BJ (cell line): ENCODE measurements at regions not wholly inside any gene's neighbourhood (a gene's known extent, or its start where the extent isn't known, plus 50 kb on each side); places are given as distances from the start of the nearest gene placed in this dataset.

Experiments
- CTCF ChIA-PET: fragments of 350-600 bp; formaldehyde crosslinking; extraction: SDS; loops from one replicate; lab custom pipeline; 2021; ENCODE audit warnings: antibody characterized with exemption, inconsistent platforms; lab: Yijun Ruan, JAX
- POLR2A ChIA-PET: fragments of 300-600 bp; sonication (Branson Sonifier 250); formaldehyde crosslinking; extraction: SDS; loops from one replicate; lab custom pipeline; 2021; ENCODE audit warnings: antibody characterized with exemption; lab: Charles Lee
- DNase-seq: peaks from one replicate; pipeline ENCODE4 v3.0.0-alpha.2; 2011; ENCODE audit warnings: low read depth
- H3K27me3 ChIP-seq: 2 replicates; pipeline ENCODE4 v1.6.0; 2011; ENCODE audit warnings: low read length; ENCODE audit not compliant: control insufficient read depth, insufficient read depth
- H3K36me3 ChIP-seq: 2 replicates; pipeline ENCODE4 v1.5.1; 2011; ENCODE audit warnings: low read length; ENCODE audit not compliant: control insufficient read depth, insufficient read depth
- H3K4me3 ChIP-seq: 2 replicates; pipeline ENCODE4 v1.5.1; 2011; ENCODE audit warnings: low read depth, mild to moderate bottlenecking, control low read depth, low read length
- TF ChIP-seq, protein P1 (sequence below): IDR thresholded peaks from 2 replicates; pipeline ENCODE4 v1.5.1; 2011; ENCODE audit warnings: low read depth, mild to moderate bottlenecking, control low read depth, inconsistent platforms, low read length, moderate library complexity; ENCODE audit not compliant: insufficient read depth

DNA sequence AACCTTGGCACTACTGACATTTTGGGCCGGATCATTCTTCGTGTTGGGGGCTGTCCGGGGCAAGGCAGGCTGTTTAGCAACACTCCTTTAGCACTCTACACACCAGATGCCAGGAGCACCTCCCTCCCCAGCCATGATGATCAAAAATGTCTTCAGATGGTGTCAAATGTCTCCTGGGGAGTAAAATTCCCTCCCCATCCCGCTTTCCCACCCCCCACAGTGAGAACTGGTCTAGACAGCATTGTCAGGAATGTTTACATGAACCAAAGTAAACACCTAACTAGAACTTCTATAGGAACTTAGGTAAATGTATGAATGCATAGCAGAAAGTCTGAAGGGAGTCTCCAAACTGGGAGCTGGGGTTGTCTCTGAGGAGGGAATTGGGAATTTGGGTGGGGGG is 70.0 kb upstream of the TOP1 start:
- POLR2A ChIA-PET, result no interaction called here
- CTCF ChIA-PET, result interaction anchor here (2.6 kb wide), 1 partner anchor 12 kb away, joined by 10 read pairs; no protein-coding TSS in a partner anchor
- Histone ChIP-seq H3K27me3 (no peaks in the 10 kb centered on the region; the same call in 1 of the 2 replicates), H3K4me3 (no peak overlapping the region), H3K36me3 (no peaks in the 10 kb centered on the region)
- TF ChIP-seq, protein P1, sequence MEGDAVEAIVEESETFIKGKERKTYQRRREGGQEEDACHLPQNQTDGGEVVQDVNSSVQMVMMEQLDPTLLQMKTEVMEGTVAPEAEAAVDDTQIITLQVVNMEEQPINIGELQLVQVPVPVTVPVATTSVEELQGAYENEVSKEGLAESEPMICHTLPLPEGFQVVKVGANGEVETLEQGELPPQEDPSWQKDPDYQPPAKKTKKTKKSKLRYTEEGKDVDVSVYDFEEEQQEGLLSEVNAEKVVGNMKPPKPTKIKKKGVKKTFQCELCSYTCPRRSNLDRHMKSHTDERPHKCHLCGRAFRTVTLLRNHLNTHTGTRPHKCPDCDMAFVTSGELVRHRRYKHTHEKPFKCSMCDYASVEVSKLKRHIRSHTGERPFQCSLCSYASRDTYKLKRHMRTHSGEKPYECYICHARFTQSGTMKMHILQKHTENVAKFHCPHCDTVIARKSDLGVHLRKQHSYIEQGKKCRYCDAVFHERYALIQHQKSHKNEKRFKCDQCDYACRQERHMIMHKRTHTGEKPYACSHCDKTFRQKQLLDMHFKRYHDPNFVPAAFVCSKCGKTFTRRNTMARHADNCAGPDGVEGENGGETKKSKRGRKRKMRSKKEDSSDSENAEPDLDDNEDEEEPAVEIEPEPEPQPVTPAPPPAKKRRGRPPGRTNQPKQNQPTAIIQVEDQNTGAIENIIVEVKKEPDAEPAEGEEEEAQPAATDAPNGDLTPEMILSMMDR, result no peak
- DNase-seq, result no peak

DNA sequence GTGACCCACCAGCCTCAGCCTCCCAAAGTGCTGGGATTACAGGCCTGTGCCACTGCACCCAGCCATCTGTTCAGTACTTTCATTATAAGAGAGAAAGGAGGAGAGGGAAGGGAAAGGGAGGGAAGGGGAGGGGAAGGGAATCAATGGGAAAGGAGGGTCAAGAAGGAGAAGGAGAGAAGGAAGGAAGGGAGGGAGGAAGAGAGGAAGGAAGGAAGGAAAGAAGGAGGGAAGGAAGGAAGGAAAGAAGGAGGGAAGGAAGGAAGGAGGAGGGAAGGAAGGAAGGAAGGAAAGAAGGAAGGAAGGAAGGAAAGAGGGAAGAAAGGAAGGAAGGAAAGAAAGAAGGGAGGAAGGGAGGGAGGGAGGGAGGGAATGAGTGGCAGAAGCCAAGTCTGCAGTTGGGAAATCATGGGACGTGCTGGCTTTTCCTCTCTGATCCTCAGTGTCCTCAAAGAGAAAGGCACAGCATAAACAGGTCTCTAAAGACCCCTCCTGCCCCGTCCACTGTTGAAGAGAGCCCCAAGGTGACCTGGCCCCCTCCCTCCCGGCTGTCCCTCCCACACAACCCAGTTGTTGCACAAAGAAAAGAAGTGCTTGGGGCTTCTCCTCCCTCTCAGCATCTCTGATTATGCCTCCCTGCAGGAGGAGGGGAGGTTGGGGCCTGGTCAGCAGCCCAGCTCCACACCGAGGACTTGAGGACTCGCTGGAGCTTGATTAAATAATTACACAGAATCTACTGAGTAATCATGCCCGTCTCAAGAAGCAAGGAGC is 69.1 kb upstream of the TOP1 start:
- DNase-seq, result no peak
- TF ChIP-seq, protein P1, result no peak
- no peaks in the 10 kb centered on the region; the same call in 1 of the 2 replicates for H3K27me3 ChIP-seq
- CTCF ChIA-PET, result interaction anchor here (0.5 to 5.8 kb wide), 3 partner anchors 162 to 943 kb away, joined by 3 to 66 read pairs (median 8); no protein-coding TSS in a partner anchor
- POLR2A ChIA-PET, result no interaction called here
- H3K36me3 ChIP-seq, result no peaks in the 10 kb centered on the region
- H3K4me3 ChIP-seq, result no peak overlapping the region

DNA sequence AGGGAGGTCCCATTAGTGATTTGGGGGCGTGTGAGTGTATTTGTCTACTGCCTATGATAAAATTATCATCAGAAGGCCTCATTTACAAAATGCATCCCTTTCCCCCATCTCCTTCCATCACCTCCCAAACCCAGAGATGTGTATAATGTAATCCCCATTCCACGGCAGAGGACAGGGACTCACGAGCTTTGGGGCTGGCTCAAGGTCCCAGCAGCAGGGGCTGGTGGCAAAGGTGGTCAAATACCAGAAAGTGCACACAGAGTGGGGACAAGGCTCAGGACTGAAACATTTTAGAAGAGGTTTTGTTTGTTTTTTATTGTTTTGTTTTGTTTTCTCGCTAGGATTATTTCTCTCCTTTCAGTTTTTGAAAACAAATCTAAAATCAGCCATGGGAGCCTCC is 68.5 kb upstream of the TOP1 start:
- Histone ChIP-seq H3K4me3 (no peak overlapping the region), H3K36me3 (no peaks in the 10 kb centered on the region), H3K27me3 (no peaks in the 10 kb centered on the region; the same call in 1 of the 2 replicates)
- POLR2A ChIA-PET, result no interaction called here
- no peak for DNase-seq
- TF ChIP-seq, protein P1, result no peak
- CTCF ChIA-PET, result interaction anchor here (0.5 to 5.8 kb wide), 3 partner anchors 163 to 943 kb away, joined by 3 to 66 read pairs (median 8); no protein-coding TSS in a partner anchor

DNA sequence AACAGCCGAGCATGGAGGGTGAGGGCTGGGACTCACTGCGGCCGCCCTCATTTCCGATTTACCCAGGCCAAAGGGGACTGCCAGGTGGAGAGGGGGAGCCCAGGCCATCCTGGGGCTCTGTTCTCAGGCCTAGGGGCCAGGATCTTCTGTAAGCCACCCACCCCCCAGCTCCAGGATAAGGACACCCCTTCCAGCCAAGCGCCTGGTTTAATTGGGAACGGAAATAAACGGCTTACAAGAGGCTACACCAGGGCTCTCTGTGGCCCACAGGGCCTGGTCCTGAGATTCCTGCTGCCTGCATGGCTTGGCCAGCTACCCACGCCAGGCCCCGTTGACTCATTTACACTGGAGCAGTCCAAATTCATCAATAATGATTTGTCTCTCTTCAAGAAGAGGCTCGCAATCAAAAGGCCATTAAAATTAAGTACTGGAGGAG is 68.1 kb upstream of the TOP1 start:
- H3K4me3 ChIP-seq, result no peak overlapping the region
- no peaks in the 10 kb centered on the region for H3K36me3 ChIP-seq
- H3K27me3 ChIP-seq, result no peaks in the 10 kb centered on the region; the same call in 1 of the 2 replicates
- TF ChIP-seq, protein P1, result no peak
- ChIA-PET POLR2A (no interaction called here), CTCF (interaction anchor here (0.5 to 5.8 kb wide), 3 partner anchors 163 to 944 kb away, joined by 3 to 66 read pairs (median 8); no protein-coding TSS in a partner anchor)
- no peak for DNase-seq

DNA sequence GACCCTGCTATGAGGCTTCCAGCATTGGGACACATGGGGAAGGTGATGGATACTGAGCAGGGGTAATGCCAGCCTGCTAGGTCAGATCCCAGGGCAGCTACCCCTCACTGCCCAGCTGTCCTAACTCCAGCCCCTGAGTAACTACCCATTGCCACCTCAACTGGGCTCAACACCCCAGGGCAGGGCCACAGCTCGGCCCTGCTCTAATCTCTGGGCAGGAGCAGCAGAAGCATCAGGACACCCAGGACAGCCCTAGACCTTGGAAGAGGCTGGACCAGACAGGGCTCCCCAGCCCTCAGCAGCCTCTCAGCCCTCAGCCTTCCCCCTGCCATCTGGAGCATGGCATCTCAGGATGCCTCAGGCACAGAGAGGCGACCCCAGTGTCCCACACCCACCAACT is 67.4 kb upstream of the TOP1 start:
- Histone ChIP-seq H3K4me3 (no peak overlapping the region), H3K36me3 (no peaks in the 10 kb centered on the region), H3K27me3 (no peaks in the 10 kb centered on the region; the same call in 1 of the 2 replicates)
- POLR2A ChIA-PET, result no interaction called here
- CTCF ChIA-PET, result interaction anchor here (2.5 to 5.9 kb wide), 5 partner anchors 8 to 220 kb away, joined by 9 to 81 read pairs (median 33); no protein-coding TSS in a partner anchor
- TF ChIP-seq, protein P1, result no peak
- no peak for DNase-seq
